ENCODE measurements at regions not wholly inside any gene's neighbourhood (a gene's known extent, or its start where the extent isn't known, plus 50 kb on each side); places are given as distances from the start of the nearest gene placed in this dataset.

DNA sequence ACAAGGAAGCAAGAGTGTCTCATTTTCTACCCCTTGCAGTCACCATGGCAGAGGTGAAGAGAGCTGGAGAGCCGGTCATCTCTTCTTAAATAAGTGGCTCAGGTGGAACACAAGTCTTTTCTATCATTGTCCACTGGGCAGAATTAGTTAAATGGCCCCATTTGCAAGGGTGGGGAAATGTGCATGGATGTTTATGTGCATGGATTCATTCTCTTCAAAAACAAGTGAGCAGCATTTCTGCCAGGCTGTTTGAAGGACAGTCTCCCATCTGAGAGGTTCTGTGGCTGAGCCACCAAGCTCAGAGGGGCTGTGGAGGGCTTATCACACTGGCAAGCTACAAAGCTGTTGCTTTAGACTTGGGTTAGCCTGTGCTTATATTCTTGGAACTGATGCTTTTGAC is 370.3 kb upstream of the MTPN start:
- intact Hi-C loops (cut with micrococcal nuclease; ENCODE audit: unreplicated experiment) (no loop called here), in situ Hi-C loops (cut with HindIII; ENCODE audit: low pct_unique_long_range_greater_than_20kb, low sequenced_read_pairs) (no loop called here)
- no peak for DNase-seq (ENCODE audit: low read depth, low spot score)
- no peak overlapping the region for H3K4me3 ChIP-seq (ENCODE audit: low read depth in 2 of 2, low read length in 2 of 2)
- ATAC-seq = no peak
- no TSS peak for BruUV-seq (replicated peaks)
- ChIA-PET POLR2A (no interaction called here), CTCF (no interaction called here)
- no peak overlapping the region for H3K27ac ChIP-seq (ENCODE audit: low read length)
- no peaks in the 10 kb centered on the region for H3K4me1 ChIP-seq (ENCODE audit: control insufficient read depth, insufficient read depth, low read length)
- H3K27me3 ChIP-seq (ENCODE audit: control insufficient read depth, insufficient read depth, low read length) = no peaks in the 10 kb centered on the region
- TF ChIP-seq TCF7L2 (IDR thresholded peaks at IDR 0.05; ENCODE audit: low read depth, low read length) (no peak), POLR2AphosphoS5 (IDR thresholded peaks at IDR 0.05; ENCODE audit: low read depth, low read length) (no peak), SIN3A (IDR thresholded peaks at IDR 0.05; ENCODE audit: borderline replicate concordance, insufficient read depth, low read depth, low read length) (no peak)
- TF ChIP-seq, protein P1, sequence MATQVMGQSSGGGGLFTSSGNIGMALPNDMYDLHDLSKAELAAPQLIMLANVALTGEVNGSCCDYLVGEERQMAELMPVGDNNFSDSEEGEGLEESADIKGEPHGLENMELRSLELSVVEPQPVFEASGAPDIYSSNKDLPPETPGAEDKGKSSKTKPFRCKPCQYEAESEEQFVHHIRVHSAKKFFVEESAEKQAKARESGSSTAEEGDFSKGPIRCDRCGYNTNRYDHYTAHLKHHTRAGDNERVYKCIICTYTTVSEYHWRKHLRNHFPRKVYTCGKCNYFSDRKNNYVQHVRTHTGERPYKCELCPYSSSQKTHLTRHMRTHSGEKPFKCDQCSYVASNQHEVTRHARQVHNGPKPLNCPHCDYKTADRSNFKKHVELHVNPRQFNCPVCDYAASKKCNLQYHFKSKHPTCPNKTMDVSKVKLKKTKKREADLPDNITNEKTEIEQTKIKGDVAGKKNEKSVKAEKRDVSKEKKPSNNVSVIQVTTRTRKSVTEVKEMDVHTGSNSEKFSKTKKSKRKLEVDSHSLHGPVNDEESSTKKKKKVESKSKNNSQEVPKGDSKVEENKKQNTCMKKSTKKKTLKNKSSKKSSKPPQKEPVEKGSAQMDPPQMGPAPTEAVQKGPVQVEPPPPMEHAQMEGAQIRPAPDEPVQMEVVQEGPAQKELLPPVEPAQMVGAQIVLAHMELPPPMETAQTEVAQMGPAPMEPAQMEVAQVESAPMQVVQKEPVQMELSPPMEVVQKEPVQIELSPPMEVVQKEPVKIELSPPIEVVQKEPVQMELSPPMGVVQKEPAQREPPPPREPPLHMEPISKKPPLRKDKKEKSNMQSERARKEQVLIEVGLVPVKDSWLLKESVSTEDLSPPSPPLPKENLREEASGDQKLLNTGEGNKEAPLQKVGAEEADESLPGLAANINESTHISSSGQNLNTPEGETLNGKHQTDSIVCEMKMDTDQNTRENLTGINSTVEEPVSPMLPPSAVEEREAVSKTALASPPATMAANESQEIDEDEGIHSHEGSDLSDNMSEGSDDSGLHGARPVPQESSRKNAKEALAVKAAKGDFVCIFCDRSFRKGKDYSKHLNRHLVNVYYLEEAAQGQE (IDR thresholded peaks at IDR 0.05; ENCODE audit: insufficient read depth in 1 of 2, low read depth in 2 of 2, low read length in 1 of 2) = no peak
- TF ChIP-seq, protein P2, sequence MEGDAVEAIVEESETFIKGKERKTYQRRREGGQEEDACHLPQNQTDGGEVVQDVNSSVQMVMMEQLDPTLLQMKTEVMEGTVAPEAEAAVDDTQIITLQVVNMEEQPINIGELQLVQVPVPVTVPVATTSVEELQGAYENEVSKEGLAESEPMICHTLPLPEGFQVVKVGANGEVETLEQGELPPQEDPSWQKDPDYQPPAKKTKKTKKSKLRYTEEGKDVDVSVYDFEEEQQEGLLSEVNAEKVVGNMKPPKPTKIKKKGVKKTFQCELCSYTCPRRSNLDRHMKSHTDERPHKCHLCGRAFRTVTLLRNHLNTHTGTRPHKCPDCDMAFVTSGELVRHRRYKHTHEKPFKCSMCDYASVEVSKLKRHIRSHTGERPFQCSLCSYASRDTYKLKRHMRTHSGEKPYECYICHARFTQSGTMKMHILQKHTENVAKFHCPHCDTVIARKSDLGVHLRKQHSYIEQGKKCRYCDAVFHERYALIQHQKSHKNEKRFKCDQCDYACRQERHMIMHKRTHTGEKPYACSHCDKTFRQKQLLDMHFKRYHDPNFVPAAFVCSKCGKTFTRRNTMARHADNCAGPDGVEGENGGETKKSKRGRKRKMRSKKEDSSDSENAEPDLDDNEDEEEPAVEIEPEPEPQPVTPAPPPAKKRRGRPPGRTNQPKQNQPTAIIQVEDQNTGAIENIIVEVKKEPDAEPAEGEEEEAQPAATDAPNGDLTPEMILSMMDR (IDR thresholded peaks at IDR 0.05) = no peak
- no peaks in the 10 kb centered on the region for H3K9me3 ChIP-seq (ENCODE audit: control insufficient read depth, insufficient read depth, low read depth, low read length)
- no peaks in the 10 kb centered on the region for H3K36me3 ChIP-seq (ENCODE audit: control insufficient read depth, insufficient read depth, low read length)

DNA sequence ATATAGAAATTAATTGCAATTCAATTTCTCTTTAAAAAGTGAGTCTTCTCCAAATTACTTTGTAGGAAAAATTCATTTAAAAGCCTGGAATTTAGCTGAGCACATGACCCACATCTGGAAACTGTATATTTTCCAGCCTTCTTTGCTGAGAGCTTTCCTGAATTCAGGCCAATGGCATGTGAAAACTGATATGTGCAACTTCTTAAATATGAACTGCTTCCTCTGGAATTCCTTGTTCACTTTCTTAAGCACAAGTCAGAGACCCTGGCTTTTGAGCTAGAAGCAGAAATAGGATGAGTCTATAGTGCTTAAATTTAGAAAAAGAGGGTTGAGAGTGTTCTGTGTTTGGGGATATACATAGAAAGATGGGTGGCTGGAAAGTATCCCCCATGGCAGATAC is 365.1 kb upstream of the MTPN start:
- no peak overlapping the region for H3K27ac ChIP-seq (ENCODE audit: low read length)
- no peaks in the 10 kb centered on the region for H3K27me3 ChIP-seq (ENCODE audit: control insufficient read depth, insufficient read depth, low read length)
- CTCF ChIA-PET = interaction anchor here (0.6 kb wide), 1 partner anchor 566 kb away, joined by 3 read pairs; no protein-coding TSS in a partner anchor
- POLR2A ChIA-PET = no interaction called here
- no peaks in the 10 kb centered on the region for H3K4me1 ChIP-seq (ENCODE audit: control insufficient read depth, insufficient read depth, low read length)
- TF ChIP-seq TCF7L2 (IDR thresholded peaks at IDR 0.05; ENCODE audit: low read depth, low read length) = no peak
- TF ChIP-seq, protein P1 (IDR thresholded peaks at IDR 0.05; ENCODE audit: insufficient read depth in 1 of 2, low read depth in 2 of 2, low read length in 1 of 2) = no peak
- H3K9me3 ChIP-seq (ENCODE audit: control insufficient read depth, insufficient read depth, low read depth, low read length) = no peaks in the 10 kb centered on the region
- DNase-seq (ENCODE audit: low read depth, low spot score) (no peak), ATAC-seq (no peak)
- no peak overlapping the region for H3K4me3 ChIP-seq (ENCODE audit: low read depth in 2 of 2, low read length in 2 of 2)
- in situ Hi-C loops (cut with HindIII; ENCODE audit: low pct_unique_long_range_greater_than_20kb, low sequenced_read_pairs) (no loop called here), intact Hi-C loops (cut with micrococcal nuclease; ENCODE audit: unreplicated experiment) (no loop called here)
- no TSS peak for BruUV-seq (replicated peaks)
- H3K36me3 ChIP-seq (ENCODE audit: control insufficient read depth, insufficient read depth, low read length) = no peaks in the 10 kb centered on the region

All from Panc1 (cell line).